ENCODE measurements at regions not wholly inside any gene's neighbourhood (a gene's known extent, or its start where the extent isn't known, plus 50 kb on each side); places are given as distances from the start of the nearest gene placed in this dataset.

- TF ChIP-seq, protein P1, sequence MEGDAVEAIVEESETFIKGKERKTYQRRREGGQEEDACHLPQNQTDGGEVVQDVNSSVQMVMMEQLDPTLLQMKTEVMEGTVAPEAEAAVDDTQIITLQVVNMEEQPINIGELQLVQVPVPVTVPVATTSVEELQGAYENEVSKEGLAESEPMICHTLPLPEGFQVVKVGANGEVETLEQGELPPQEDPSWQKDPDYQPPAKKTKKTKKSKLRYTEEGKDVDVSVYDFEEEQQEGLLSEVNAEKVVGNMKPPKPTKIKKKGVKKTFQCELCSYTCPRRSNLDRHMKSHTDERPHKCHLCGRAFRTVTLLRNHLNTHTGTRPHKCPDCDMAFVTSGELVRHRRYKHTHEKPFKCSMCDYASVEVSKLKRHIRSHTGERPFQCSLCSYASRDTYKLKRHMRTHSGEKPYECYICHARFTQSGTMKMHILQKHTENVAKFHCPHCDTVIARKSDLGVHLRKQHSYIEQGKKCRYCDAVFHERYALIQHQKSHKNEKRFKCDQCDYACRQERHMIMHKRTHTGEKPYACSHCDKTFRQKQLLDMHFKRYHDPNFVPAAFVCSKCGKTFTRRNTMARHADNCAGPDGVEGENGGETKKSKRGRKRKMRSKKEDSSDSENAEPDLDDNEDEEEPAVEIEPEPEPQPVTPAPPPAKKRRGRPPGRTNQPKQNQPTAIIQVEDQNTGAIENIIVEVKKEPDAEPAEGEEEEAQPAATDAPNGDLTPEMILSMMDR (IDR thresholded peaks at IDR 0.05; ENCODE audit: low read depth, low read length): no peak
Observed at GRCh38 chr7:15916681-15917380, 230.3 kb upstream of the MEOX2 start.

DNA sequence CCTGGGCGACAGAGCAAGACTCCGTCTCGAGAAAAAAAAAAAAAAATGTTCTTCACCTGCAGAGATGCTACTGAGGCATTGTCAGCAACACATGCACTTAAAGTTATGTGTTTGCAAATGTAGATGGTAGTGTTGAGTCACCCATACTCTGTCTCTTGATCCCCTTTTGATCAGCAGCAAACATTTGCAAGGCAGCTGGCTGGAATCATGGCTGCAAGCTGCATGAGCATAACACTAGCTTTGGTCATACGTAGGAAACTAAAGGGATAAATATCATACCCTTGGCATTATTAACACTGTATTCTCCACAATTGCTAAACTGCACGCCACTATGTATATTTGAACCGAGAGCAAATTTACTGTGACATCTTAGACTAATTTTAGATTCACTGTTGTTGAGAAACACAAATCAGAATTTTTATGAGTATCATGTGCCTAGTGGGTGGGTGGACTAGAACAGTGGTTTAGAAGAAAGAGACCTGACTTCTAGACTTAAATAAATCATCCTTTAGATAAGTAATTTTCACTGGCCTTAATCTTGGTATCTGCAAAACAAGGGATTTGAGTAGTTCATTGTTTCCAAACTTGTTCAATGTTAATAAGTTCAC lies 229.3 kb upstream of the MEOX2 start:
- TF ChIP-seq, protein P1 (IDR thresholded peaks at IDR 0.05; ENCODE audit: low read depth, low read length): no peak
- no peak overlapping the region for H3K4me3 ChIP-seq (ENCODE audit: low read depth, low read length)

More at GRCh38 chr7:15916681-15917380, 230.3 kb upstream of the MEOX2 start:
- H3K4me3 ChIP-seq (ENCODE audit: low read depth, low read length): peak overlapping the region; percentile 16

- no peak overlapping the region for H3K4me3 ChIP-seq (ENCODE audit: low read depth, low read length)
- TF ChIP-seq, protein P1 (IDR thresholded peaks at IDR 0.05; ENCODE audit: low read depth, low read length): no peak
Observed at GRCh38 chr7:15914611-15915010, 228.1 kb upstream of the MEOX2 start.

GRCh38 chr7:15906436-15906835 lies 220.0 kb upstream of the MEOX2 start:
- H3K4me3 ChIP-seq (ENCODE audit: low read depth, low read length): no peak overlapping the region
- TF ChIP-seq, protein P1 (IDR thresholded peaks at IDR 0.05; ENCODE audit: low read depth, low read length): no peak

- no peak overlapping the region for H3K4me3 ChIP-seq (ENCODE audit: low read depth, low read length)
- TF ChIP-seq, protein P1 (IDR thresholded peaks at IDR 0.05; ENCODE audit: low read depth, low read length): no peak
Observed at GRCh38 chr7:15905251-15906040, 219.0 kb upstream of the MEOX2 start.

- H3K4me3 ChIP-seq (ENCODE audit: low read depth, low read length): no peak overlapping the region
- TF ChIP-seq, protein P1 (IDR thresholded peaks at IDR 0.05; ENCODE audit: low read depth, low read length): no peak
Observed at GRCh38 chr7:15891151-15891881, 204.8 kb upstream of the MEOX2 start.
